T-helper 1 cell treated with Interleukin-12 subunit alpha and Interleukin-12 subunit beta and Interleukin-4 antibody, amounts not matched to agents 30 μg/mL and 1 μg/mL, for 36 hours (primary cell): ENCODE measurements at regions not wholly inside any gene's neighbourhood (a gene's known extent, or its start where the extent isn't known, plus 50 kb on each side); places are given as distances from the start of the nearest gene placed in this dataset.

Source experiments
- H3K27ac Mint-ChIP-seq: one replicate; pipeline ENCODE4 v1.8.0; 2021; ENCODE audit warnings: mild to moderate bottlenecking, mixed read lengths
- H3K27me3 Mint-ChIP-seq: one replicate; pipeline ENCODE4 v1.8.0; 2021; ENCODE audit warnings: low read depth, mixed read lengths
- H3K36me3 Mint-ChIP-seq: one replicate; pipeline ENCODE4 v1.8.0; 2021; ENCODE audit warnings: low read depth, mixed read lengths
- H3K4me1 Mint-ChIP-seq: one replicate; pipeline ENCODE4 v1.8.0; 2021; ENCODE audit warnings: low read depth, mixed read lengths
- H3K4me3 Mint-ChIP-seq: one replicate; pipeline ENCODE4 v1.8.0; 2021; ENCODE audit warnings: mild to moderate bottlenecking, moderate library complexity, mixed read lengths
- H3K9me3 Mint-ChIP-seq: one replicate; pipeline ENCODE4 v1.8.0; 2021; ENCODE audit warnings: mixed read lengths

DNA sequence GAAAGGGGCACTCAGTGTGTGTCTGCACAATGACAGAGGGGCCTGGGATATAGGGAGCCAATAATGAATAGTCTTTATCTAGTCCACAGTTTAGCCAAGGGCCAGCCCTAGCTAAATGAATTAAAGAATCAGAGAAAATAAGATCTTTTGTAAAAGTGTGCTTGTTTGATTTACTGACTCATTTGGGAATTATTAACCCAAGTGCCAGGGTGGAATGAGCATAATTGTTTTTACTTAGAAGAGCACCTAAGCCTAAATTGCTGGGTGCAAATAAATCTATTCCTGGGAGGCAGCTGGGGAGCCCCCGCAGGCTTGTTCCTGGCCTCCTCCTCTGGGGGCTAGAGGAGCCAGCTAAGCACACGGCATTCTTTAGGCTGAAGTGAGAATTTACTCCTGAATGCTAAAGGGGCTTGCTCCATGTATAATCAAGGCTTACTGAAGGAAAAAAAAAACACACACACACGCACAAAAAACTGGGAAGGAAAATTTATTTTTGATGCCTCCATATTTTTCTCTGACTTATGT lies 405.3 kb upstream of the SUCLG2 start:
- Mint-ChIP-seq H3K36me3 (peaks cover 11% of the 10 kb centered on the region), H3K27me3 (no peaks in the 10 kb centered on the region), H3K4me3 (no peak overlapping the region), H3K27ac (no peak overlapping the region), H3K4me1 (peaks cover 28% of the 10 kb centered on the region), H3K9me3 (peaks cover 18% of the 10 kb centered on the region)

DNA sequence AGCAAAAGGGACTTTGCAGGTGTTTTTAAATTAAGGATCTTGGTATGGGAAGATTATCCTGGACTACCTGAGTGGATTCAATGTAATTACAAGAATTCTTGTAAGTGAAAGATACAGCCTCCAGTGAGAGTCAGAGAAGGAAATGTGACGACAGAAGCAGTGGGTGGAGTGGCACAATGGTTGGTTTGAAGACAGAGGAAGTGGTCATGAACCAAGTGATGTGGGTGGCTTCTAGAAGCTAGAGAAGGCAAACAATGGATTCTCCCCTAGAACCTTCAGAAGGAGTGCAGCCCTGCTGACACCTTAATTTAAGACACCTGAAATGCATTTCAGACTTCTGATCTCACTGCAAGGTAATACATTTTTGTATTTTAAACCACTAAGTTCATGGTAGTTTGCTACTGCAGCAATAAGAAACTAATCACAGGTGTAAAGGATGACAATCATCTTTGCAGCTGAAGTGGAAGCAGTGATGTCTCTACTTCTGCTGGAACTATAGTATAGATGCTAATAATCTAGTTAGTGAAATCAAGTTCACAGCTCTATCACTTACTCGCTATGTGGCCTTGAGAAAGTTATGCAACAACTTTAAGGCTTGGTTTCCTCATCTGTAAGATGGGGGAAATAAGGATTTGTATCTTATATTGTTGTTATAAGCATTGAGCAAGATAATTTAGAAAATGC lies 403.4 kb upstream of the SUCLG2 start:
- H3K27me3 Mint-ChIP-seq, result no peaks in the 10 kb centered on the region

DNA sequence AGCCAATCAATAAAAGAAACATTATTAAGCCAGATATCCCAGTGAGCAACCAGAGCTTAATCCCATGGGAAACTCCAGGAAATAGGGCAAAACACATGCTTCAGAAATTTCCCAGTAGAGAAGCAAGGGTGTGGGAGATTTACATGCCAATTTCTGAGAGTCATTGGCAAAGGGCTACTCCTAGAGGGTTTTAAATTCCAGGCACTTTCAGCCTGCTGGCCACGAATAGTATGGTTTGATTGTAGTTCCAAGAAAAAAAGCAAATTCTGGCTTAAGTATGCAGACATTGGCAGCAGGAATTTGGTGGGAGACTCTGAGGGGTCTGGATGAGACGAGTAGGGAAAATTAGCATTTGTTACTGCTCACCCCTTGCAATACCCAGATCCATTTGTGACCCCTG lies 402.1 kb upstream of the SUCLG2 start:
- H3K36me3 Mint-ChIP-seq, result peaks cover 11% of the 10 kb centered on the region
- H3K9me3 Mint-ChIP-seq, result peaks cover 18% of the 10 kb centered on the region
- H3K4me1 Mint-ChIP-seq, result peaks cover 28% of the 10 kb centered on the region
- no peak overlapping the region for H3K4me3 Mint-ChIP-seq
- H3K27ac Mint-ChIP-seq, result no peak overlapping the region
- H3K27me3 Mint-ChIP-seq, result no peaks in the 10 kb centered on the region

More for the DNA sequence above, 403.4 kb upstream of the SUCLG2 start:
- Mint-ChIP-seq H3K4me1 (peaks cover 28% of the 10 kb centered on the region), H3K27ac (peak overlapping the region; percentile 85), H3K4me3 (peak overlapping the region; percentile 72), H3K36me3 (peaks cover 11% of the 10 kb centered on the region), H3K9me3 (peaks cover 18% of the 10 kb centered on the region)

DNA sequence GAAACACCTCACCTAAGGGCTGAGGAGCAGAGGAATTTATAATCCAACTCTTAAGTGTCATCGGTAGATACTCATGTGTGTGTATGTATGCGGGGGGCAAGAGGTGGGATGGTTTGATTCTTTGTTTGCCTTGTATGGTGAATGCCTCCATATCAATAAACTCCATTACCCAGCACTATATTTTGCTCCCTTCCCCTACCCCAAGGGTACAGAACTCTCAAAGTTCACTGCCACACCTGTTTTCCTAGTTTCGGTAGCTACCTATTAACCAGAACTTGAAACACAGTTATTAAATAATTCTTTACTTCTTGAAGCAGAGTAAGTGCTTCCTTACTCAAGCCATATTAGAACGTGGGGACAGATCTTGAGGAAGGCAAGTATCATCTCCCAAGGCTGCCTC lies 400.8 kb upstream of the SUCLG2 start:
- Mint-ChIP-seq H3K4me3 (no peak overlapping the region), H3K36me3 (peaks cover 7% of the 10 kb centered on the region), H3K9me3 (peaks cover 13% of the 10 kb centered on the region), H3K27ac (no peak overlapping the region), H3K4me1 (peaks cover 23% of the 10 kb centered on the region), H3K27me3 (no peaks in the 10 kb centered on the region)

DNA sequence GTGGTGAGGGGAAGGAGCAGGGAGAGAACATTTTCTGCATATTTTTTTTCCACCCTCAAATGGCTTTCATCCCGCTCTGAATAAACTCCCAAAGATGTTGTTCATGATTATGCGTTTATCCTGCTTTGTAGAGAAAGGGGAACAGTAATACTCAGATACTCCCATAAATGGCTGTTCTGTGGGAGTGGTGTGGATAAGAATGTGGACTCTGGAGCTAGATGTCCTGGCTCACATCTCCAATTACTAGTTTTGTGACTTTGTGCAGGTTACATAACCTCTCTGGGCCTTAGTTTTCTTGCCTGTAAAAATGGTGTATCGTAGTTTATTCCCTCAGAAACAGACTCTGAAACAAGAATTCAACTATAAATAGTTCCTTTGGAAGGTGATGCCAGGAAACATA lies 395.4 kb upstream of the SUCLG2 start:
- Mint-ChIP-seq H3K4me1 (no peaks in the 10 kb centered on the region), H3K27me3 (no peaks in the 10 kb centered on the region), H3K9me3 (no peaks in the 10 kb centered on the region), H3K4me3 (no peak overlapping the region), H3K36me3 (no peaks in the 10 kb centered on the region), H3K27ac (no peak overlapping the region)

DNA sequence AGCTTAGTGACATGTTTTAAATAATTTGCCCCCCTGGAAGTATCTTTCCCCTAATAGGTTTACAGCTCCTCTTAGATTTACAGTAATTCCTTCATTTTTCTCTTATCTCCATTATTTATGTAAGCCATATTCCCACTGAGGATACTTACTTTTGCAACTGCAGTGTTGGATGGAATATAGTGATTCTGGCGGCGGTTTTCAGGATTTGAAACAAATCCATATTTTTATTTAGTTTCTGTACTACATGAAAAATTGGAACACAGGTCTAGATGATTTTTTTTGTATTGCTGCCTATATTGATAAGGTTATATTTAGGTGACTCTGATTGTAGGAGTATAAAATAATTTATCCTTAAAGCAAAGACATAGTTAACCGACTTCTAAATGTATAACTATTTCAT lies 391.6 kb upstream of the SUCLG2 start:
- Mint-ChIP-seq H3K4me3 (no peak overlapping the region), H3K4me1 (no peaks in the 10 kb centered on the region), H3K27ac (no peak overlapping the region)

DNA sequence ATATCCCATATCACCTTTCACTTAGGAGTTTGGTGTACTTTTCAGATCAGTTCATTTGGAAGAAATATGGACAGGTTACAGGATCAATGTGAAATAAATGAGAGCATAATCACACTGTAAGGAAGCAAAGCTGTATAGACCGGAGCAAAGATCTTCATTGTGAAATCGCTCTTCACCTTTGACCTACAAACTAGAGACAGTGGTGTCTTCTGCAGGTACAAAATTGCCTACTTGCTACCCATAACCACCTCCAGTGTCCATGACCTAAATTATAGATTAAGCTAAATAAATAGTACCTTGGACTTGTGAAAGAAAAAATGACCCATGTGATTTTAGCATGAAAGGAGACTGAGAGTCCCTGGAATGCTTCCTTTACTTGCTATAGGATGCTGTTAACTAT lies 379.5 kb upstream of the SUCLG2 start:
- H3K36me3 Mint-ChIP-seq, result no peaks in the 10 kb centered on the region
- H3K4me1 Mint-ChIP-seq, result no peaks in the 10 kb centered on the region
- H3K4me3 Mint-ChIP-seq, result no peak overlapping the region
- H3K9me3 Mint-ChIP-seq, result peaks cover 4% of the 10 kb centered on the region
- no peak overlapping the region for H3K27ac Mint-ChIP-seq
- peaks cover 9% of the 10 kb centered on the region for H3K27me3 Mint-ChIP-seq

More for the DNA sequence above, 391.6 kb upstream of the SUCLG2 start:
- Mint-ChIP-seq H3K27me3 (no peaks in the 10 kb centered on the region), H3K9me3 (no peaks in the 10 kb centered on the region), H3K36me3 (no peaks in the 10 kb centered on the region)

DNA sequence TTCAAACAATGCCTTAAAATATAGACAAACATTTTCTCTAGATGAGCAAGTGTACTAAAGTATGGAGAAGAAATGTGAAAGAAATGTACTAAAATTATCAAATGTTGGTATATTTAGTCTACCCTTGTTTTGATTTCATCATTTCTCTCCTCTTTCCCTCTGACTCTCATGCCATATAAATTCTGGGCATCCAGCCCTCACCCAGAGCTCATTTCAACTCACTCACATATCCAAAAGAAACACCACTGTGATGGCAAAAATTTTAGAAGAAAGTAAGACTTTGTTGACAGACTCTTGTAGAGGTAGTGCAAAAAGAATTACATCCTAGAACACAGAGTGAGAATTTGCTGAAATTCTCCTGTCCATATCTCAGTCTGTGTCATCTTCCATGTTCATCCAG lies 377.8 kb upstream of the SUCLG2 start:
- peaks cover 4% of the 10 kb centered on the region for H3K9me3 Mint-ChIP-seq
- no peak overlapping the region for H3K27ac Mint-ChIP-seq
- H3K27me3 Mint-ChIP-seq, result peaks cover 8% of the 10 kb centered on the region

DNA sequence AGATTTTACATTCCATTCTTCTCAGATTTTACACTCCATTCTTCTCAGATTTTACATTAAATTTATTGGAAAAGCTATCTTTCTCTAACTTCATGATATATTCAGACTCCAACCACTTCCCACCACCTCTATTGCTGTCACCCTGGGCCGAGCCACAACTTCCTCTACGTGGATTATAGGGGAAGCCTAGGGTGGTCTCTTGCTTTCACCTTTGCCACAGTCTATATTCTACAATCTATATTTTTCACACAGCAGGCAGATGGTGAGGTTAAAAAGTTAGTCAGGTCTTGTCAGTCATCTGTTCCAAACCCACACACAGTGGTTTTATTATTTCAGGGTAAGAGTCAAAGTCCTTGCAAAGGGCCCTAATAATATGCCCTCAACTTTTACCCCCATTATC lies 370.8 kb upstream of the SUCLG2 start:
- Mint-ChIP-seq H3K36me3 (peaks cover 3% of the 10 kb centered on the region), H3K27ac (no peak overlapping the region), H3K4me1 (peaks cover 2% of the 10 kb centered on the region), H3K9me3 (no peaks in the 10 kb centered on the region), H3K4me3 (no peak overlapping the region), H3K27me3 (no peaks in the 10 kb centered on the region)

More for the DNA sequence above, 377.8 kb upstream of the SUCLG2 start:
- Mint-ChIP-seq H3K4me3 (no peak overlapping the region), H3K36me3 (no peaks in the 10 kb centered on the region), H3K4me1 (no peaks in the 10 kb centered on the region)

DNA sequence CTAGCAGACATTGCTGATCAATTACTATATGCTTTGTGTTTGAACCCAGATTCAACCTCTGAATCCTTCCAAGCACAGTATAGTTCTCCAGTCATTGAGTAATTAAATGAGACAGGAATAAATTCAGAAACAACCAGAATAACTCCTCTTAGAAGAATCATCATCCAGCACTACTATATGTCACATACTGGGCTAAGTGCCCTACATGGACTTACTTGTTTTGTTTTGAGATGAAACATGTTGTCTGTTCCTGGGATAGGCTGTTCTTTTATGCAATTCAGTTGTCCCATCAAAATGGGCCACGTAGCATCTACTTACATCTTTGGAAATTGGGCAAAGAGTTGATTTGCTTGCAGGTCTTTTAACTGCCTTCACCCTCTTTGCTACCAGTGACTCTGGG lies 365.5 kb upstream of the SUCLG2 start:
- H3K27me3 Mint-ChIP-seq, result no peaks in the 10 kb centered on the region
- H3K27ac Mint-ChIP-seq, result no peak overlapping the region
- no peak overlapping the region for H3K4me3 Mint-ChIP-seq

DNA sequence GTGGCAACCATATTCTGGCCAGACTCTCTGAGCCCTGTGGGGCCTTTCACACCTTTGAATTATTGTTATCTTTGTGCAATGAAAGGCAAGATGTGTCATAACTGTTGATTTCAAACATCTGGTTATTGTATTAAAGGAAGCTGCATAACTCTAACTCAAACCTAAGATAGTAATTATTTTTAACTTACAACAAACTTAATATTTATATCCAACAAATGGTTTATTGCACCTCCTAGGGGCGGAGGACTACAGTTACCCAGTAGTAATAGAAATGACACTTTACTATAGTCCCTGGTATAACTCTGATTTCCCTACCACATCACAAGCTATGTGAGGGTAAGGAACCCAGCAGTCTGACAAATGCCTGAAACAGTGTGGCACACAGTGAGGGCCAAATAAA lies 363.9 kb upstream of the SUCLG2 start:
- H3K9me3 Mint-ChIP-seq, result no peaks in the 10 kb centered on the region
- H3K27ac Mint-ChIP-seq, result no peak overlapping the region
- no peaks in the 10 kb centered on the region for H3K27me3 Mint-ChIP-seq
- H3K36me3 Mint-ChIP-seq, result no peaks in the 10 kb centered on the region
- H3K4me3 Mint-ChIP-seq, result no peak overlapping the region
- H3K4me1 Mint-ChIP-seq, result no peaks in the 10 kb centered on the region

More for the DNA sequence above, 365.5 kb upstream of the SUCLG2 start:
- H3K9me3 Mint-ChIP-seq, result no peaks in the 10 kb centered on the region
- H3K36me3 Mint-ChIP-seq, result no peaks in the 10 kb centered on the region
- no peaks in the 10 kb centered on the region for H3K4me1 Mint-ChIP-seq

DNA sequence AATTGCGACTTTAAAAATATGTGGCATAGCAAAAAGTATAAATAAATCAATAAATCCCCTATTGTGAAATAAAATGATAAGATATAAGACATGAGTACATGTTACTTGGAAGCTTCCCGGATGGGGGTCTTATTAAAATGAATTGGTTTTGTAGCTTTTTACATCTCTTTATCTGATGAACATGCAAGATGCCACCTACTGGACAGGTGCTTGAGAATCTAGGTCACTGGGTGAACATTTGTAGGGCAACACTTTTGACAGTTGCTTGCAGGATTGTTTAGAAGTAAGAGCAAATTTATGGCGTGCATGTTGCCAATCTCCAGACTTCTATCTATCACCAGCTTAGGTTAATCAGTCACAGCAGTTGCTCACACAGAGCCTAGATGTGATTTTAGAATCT lies 362.7 kb upstream of the SUCLG2 start:
- Mint-ChIP-seq H3K27me3 (no peaks in the 10 kb centered on the region), H3K27ac (no peak overlapping the region), H3K4me3 (no peak overlapping the region), H3K9me3 (no peaks in the 10 kb centered on the region), H3K36me3 (no peaks in the 10 kb centered on the region), H3K4me1 (no peaks in the 10 kb centered on the region)

DNA sequence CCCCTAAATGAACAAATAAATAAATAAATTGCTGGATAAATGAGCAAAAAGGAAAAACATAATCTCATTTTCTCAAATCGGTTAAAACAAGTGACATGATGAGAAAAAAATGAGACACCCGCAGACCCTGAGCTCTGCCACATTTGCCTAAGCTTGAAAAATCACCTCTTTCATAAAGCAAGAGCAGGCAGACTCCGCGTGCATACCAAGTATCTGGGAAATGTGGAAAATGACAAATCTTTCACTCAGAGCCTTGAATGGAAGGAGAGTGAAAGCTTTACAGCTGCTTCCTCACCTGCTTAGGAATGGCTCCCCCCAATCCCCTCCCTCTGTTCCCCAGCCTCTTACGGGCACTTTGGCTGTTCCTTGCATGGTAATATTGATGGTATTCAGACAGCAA lies 355.5 kb upstream of the SUCLG2 start:
- Mint-ChIP-seq H3K27me3 (peaks cover 29% of the 10 kb centered on the region), H3K4me3 (no peak overlapping the region), H3K36me3 (peaks cover 1% of the 10 kb centered on the region), H3K27ac (no peak overlapping the region), H3K9me3 (no peaks in the 10 kb centered on the region), H3K4me1 (peaks cover 7% of the 10 kb centered on the region)

DNA sequence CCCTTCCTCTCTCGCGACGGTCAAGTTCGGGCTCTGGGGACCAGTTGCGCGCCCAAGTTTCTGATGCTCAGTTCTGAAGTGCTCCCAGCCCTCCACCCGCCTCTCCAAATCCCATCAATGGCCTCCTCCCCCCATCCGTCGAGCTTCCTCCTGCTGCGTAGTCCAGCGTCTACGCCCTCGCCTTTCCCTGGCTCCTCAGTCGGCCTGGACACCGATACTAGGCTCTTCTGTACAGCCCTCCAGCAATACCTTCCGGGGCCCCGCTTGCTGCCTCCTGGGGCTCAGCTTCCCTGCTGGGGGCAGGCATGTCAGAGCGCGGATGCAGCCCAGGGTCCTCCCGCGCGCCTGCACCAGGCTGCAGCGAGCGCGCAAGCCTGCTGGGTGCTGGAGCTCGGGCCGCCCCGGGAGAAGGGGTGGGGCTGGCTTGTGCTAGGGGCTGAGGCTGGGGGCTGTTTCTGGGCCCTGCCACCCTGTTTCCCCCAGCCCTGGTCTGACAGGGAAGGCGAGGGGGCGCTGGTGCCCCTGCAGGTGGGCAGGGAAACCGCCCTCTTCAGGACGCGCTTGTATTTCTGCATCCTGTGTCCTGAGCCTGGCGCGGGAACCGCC lies 353.3 kb upstream of the SUCLG2 start:
- Mint-ChIP-seq H3K4me1 (peaks cover 7% of the 10 kb centered on the region), H3K27me3 (peaks cover 36% of the 10 kb centered on the region), H3K4me3 (peak overlapping the region; percentile 82), H3K36me3 (peaks cover 1% of the 10 kb centered on the region), H3K27ac (no peak overlapping the region), H3K9me3 (no peaks in the 10 kb centered on the region)

DNA sequence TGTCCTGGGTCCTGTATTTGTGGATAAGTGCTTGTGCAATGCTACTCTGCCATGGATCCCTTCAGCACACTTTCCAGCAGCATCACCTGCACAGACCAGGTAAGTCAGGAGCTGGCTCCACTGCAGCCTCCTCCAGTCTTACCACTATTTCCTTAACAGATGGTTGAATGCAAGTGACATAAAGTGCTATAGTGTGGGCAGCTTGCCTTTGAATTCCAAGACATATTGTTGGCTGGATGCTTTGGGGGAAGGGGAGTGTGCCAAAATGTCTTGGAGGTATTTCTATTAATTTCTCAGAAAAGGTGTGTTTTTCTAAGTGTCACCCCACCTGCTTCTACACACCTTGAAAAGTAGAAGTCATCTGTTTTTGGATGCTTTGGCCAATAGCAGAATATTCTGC lies 352.2 kb upstream of the SUCLG2 start:
- H3K4me3 Mint-ChIP-seq, result no peak overlapping the region
- peaks cover 36% of the 10 kb centered on the region for H3K27me3 Mint-ChIP-seq
- H3K4me1 Mint-ChIP-seq, result peaks cover 7% of the 10 kb centered on the region
- peaks cover 2% of the 10 kb centered on the region for H3K9me3 Mint-ChIP-seq
- H3K27ac Mint-ChIP-seq, result no peak overlapping the region
- peaks cover 1% of the 10 kb centered on the region for H3K36me3 Mint-ChIP-seq
